ENCODE measurements at regions not wholly inside any gene's neighbourhood (a gene's known extent, or its start where the extent isn't known, plus 50 kb on each side); places are given as distances from the start of the nearest gene placed in this dataset.
"Not testable (repeated sequence)": the region's sequence is repeated elsewhere in the genome, so short reads cannot be mapped to it uniquely, and the experiment has no call there.

GRCh38 chr18:40347261-40347660 lies 1607.8 kb upstream of the PIK3C3 start:
- no peaks in the 10 kb centered on the region for H3K27me3 Mint-ChIP-seq
- ATAC-seq (replicated peaks; ENCODE audit: extremely low read depth, poor library complexity, severe bottlenecking) (no peak), DNase-seq (ENCODE audit: low spot score in 2 of 2) (no peak)
- no peaks in the 10 kb centered on the region for H3K4me1 Mint-ChIP-seq
- H3K9me3 Mint-ChIP-seq, result peaks cover 13% of the 10 kb centered on the region
- no peak overlapping the region for H3K27ac Mint-ChIP-seq (ENCODE audit: low read depth)
- no peak overlapping the region for H3K4me3 Mint-ChIP-seq
- H3K36me3 Mint-ChIP-seq (ENCODE audit: insufficient read depth), result no peaks in the 10 kb centered on the region

- Mint-ChIP-seq H3K4me1 (no peaks in the 10 kb centered on the region), H3K27me3 (no peaks in the 10 kb centered on the region), H3K36me3 (ENCODE audit: insufficient read depth) (no peaks in the 10 kb centered on the region), H3K27ac (ENCODE audit: low read depth) (no peak overlapping the region), H3K9me3 (peaks cover 12% of the 10 kb centered on the region), H3K4me3 (no peak overlapping the region)
- DNase-seq (ENCODE audit: low spot score in 2 of 2) (no peak), ATAC-seq (replicated peaks; ENCODE audit: extremely low read depth, poor library complexity, severe bottlenecking) (no peak)
These were observed 1608.9 kb upstream of the PIK3C3 start for GRCh38 chr18:40346146-40346545.

- no peaks in the 10 kb centered on the region for H3K36me3 Mint-ChIP-seq (ENCODE audit: insufficient read depth)
- no peak for ATAC-seq (replicated peaks; ENCODE audit: extremely low read depth, poor library complexity, severe bottlenecking)
- H3K27ac Mint-ChIP-seq (ENCODE audit: low read depth), result no peak overlapping the region
- DNase-seq (ENCODE audit: low spot score in 2 of 2), result no peak
- no peaks in the 10 kb centered on the region for H3K4me1 Mint-ChIP-seq
- peaks cover 9% of the 10 kb centered on the region for H3K9me3 Mint-ChIP-seq
- no peaks in the 10 kb centered on the region for H3K27me3 Mint-ChIP-seq
- no peak overlapping the region for H3K4me3 Mint-ChIP-seq
These were observed 1613.3 kb upstream of the PIK3C3 start for GRCh38 chr18:40341701-40342100.

GRCh38 chr18:40338284-40338683 lies 1616.8 kb upstream of the PIK3C3 start:
- H3K9me3 Mint-ChIP-seq, result peaks cover 15% of the 10 kb centered on the region
- no peaks in the 10 kb centered on the region for H3K27me3 Mint-ChIP-seq
- no peak overlapping the region for H3K4me3 Mint-ChIP-seq
- H3K27ac Mint-ChIP-seq (ENCODE audit: low read depth), result no peak overlapping the region
- H3K36me3 Mint-ChIP-seq (ENCODE audit: insufficient read depth), result no peaks in the 10 kb centered on the region
- ATAC-seq (replicated peaks; ENCODE audit: extremely low read depth, poor library complexity, severe bottlenecking), result no peak
- no peaks in the 10 kb centered on the region for H3K4me1 Mint-ChIP-seq
- no peak for DNase-seq (ENCODE audit: low spot score in 2 of 2)

- Mint-ChIP-seq H3K9me3 (peaks cover 19% of the 10 kb centered on the region), H3K4me1 (no peaks in the 10 kb centered on the region), H3K4me3 (no peak overlapping the region), H3K27ac (ENCODE audit: low read depth) (no peak overlapping the region), H3K36me3 (ENCODE audit: insufficient read depth) (no peaks in the 10 kb centered on the region), H3K27me3 (no peaks in the 10 kb centered on the region)
- DNase-seq (ENCODE audit: low spot score in 2 of 2) (no peak), ATAC-seq (replicated peaks; ENCODE audit: extremely low read depth, poor library complexity, severe bottlenecking) (no peak)
These were observed 1628.0 kb upstream of the PIK3C3 start for GRCh38 chr18:40326985-40327384.

GRCh38 chr18:40325988-40326387 lies 1629.0 kb upstream of the PIK3C3 start:
- H3K27me3 Mint-ChIP-seq, result no peaks in the 10 kb centered on the region

GRCh38 chr18:40314199-40314598 lies 1640.8 kb upstream of the PIK3C3 start:
- Mint-ChIP-seq H3K4me1 (no peaks in the 10 kb centered on the region), H3K27ac (ENCODE audit: low read depth) (no peak overlapping the region), H3K4me3 (no peak overlapping the region), H3K27me3 (no peaks in the 10 kb centered on the region), H3K9me3 (peaks cover 9% of the 10 kb centered on the region), H3K36me3 (ENCODE audit: insufficient read depth) (no peaks in the 10 kb centered on the region)
- no peak for ATAC-seq (replicated peaks; ENCODE audit: extremely low read depth, poor library complexity, severe bottlenecking)
- DNase-seq (ENCODE audit: low spot score in 2 of 2), result no peak

More at GRCh38 chr18:40325988-40326387, 1629.0 kb upstream of the PIK3C3 start:
- Mint-ChIP-seq H3K4me1 (no peaks in the 10 kb centered on the region), H3K36me3 (ENCODE audit: insufficient read depth) (no peaks in the 10 kb centered on the region), H3K9me3 (peaks cover 24% of the 10 kb centered on the region), H3K27ac (ENCODE audit: low read depth) (no peak overlapping the region), H3K4me3 (no peak overlapping the region)
- ATAC-seq (replicated peaks; ENCODE audit: extremely low read depth, poor library complexity, severe bottlenecking) (no peak), DNase-seq (ENCODE audit: low spot score in 2 of 2) (no peak)

GRCh38 chr18:40313030-40313642 lies 1641.9 kb upstream of the PIK3C3 start:
- ATAC-seq (replicated peaks; ENCODE audit: extremely low read depth, poor library complexity, severe bottlenecking), result no peak
- Mint-ChIP-seq H3K27ac (ENCODE audit: low read depth) (no peak overlapping the region), H3K4me1 (no peaks in the 10 kb centered on the region), H3K27me3 (no peaks in the 10 kb centered on the region), H3K9me3 (peaks cover 4% of the 10 kb centered on the region), H3K36me3 (ENCODE audit: insufficient read depth) (no peaks in the 10 kb centered on the region), H3K4me3 (no peak overlapping the region)
- DNase-seq (ENCODE audit: low spot score in 2 of 2), result no peak

GRCh38 chr18:40307627-40308026 lies 1647.4 kb upstream of the PIK3C3 start:
- Mint-ChIP-seq H3K4me1 (no peaks in the 10 kb centered on the region), H3K27me3 (no peaks in the 10 kb centered on the region), H3K27ac (ENCODE audit: low read depth) (no peak overlapping the region), H3K9me3 (peaks cover 8% of the 10 kb centered on the region), H3K36me3 (ENCODE audit: insufficient read depth) (no peaks in the 10 kb centered on the region), H3K4me3 (no peak overlapping the region)
- DNase-seq (ENCODE audit: low spot score in 2 of 2) (no peak), ATAC-seq (replicated peaks; ENCODE audit: extremely low read depth, poor library complexity, severe bottlenecking) (no peak)

GRCh38 chr18:40296717-40297413 lies 1658.2 kb upstream of the PIK3C3 start:
- no peak overlapping the region for H3K27ac Mint-ChIP-seq (ENCODE audit: low read depth)

GRCh38 chr18:40292985-40293710 lies 1661.9 kb upstream of the PIK3C3 start:
- Mint-ChIP-seq H3K27ac (ENCODE audit: low read depth) (no peak overlapping the region), H3K27me3 (no peaks in the 10 kb centered on the region), H3K4me1 (no peaks in the 10 kb centered on the region), H3K4me3 (no peak overlapping the region), H3K9me3 (peaks cover 27% of the 10 kb centered on the region), H3K36me3 (ENCODE audit: insufficient read depth) (no peaks in the 10 kb centered on the region)
- ATAC-seq (replicated peaks; ENCODE audit: extremely low read depth, poor library complexity, severe bottlenecking), result no peak
- DNase-seq (ENCODE audit: low spot score in 2 of 2), result no peak

More at GRCh38 chr18:40296717-40297413, 1658.2 kb upstream of the PIK3C3 start:
- no peak for DNase-seq (ENCODE audit: low spot score in 2 of 2)
- Mint-ChIP-seq H3K4me3 (no peak overlapping the region), H3K27me3 (no peaks in the 10 kb centered on the region), H3K9me3 (peaks cover 30% of the 10 kb centered on the region), H3K36me3 (ENCODE audit: insufficient read depth) (no peaks in the 10 kb centered on the region), H3K4me1 (no peaks in the 10 kb centered on the region)
- no peak for ATAC-seq (replicated peaks; ENCODE audit: extremely low read depth, poor library complexity, severe bottlenecking)

- DNase-seq (ENCODE audit: low spot score in 2 of 2) (no peak), ATAC-seq (replicated peaks; ENCODE audit: extremely low read depth, poor library complexity, severe bottlenecking) (no peak)
- H3K36me3 Mint-ChIP-seq (ENCODE audit: insufficient read depth), result no peaks in the 10 kb centered on the region
- no peaks in the 10 kb centered on the region for H3K4me1 Mint-ChIP-seq
- peaks cover 39% of the 10 kb centered on the region for H3K9me3 Mint-ChIP-seq
- H3K27ac Mint-ChIP-seq (ENCODE audit: low read depth), result no peak overlapping the region
- no peaks in the 10 kb centered on the region for H3K27me3 Mint-ChIP-seq
- H3K4me3 Mint-ChIP-seq, result no peak overlapping the region
These were observed 1671.5 kb upstream of the PIK3C3 start for GRCh38 chr18:40283560-40283959.

GRCh38 chr18:40281356-40281755 lies 1673.7 kb upstream of the PIK3C3 start:
- H3K27me3 Mint-ChIP-seq; H3K27ac Mint-ChIP-seq (ENCODE audit: low read depth); H3K4me1 Mint-ChIP-seq; DNase-seq (ENCODE audit: low spot score in 2 of 2); H3K36me3 Mint-ChIP-seq (ENCODE audit: insufficient read depth); ATAC-seq (replicated peaks; ENCODE audit: extremely low read depth, poor library complexity, severe bottlenecking); H3K4me3 Mint-ChIP-seq: not testable (repeated sequence)
- H3K9me3 Mint-ChIP-seq, result peaks cover 35% of the 10 kb centered on the region

Data from central memory CD8-positive, alpha-beta T cell (primary cell).